ENCODE measurements at regions not wholly inside any gene's neighbourhood (a gene's known extent, or its start where the extent isn't known, plus 50 kb on each side); places are given as distances from the start of the nearest gene placed in this dataset.

- H3K4me3 ChIP-seq (ENCODE audit: low read depth in 1 of 2, low read length in 2 of 2) = no peak overlapping the region
- H3K36me3 ChIP-seq (ENCODE audit: control insufficient read depth in 1 of 2, insufficient read depth in 2 of 2, low read length in 2 of 2) = no peaks in the 10 kb centered on the region
- no peak overlapping the region for H3K27ac ChIP-seq (ENCODE audit: low read length)
- H3K9me3 ChIP-seq (ENCODE audit: control insufficient read depth in 1 of 2, low read length in 2 of 2) = peaks cover 0 to 3% of the 10 kb centered on the region in 2 donors
- H3K4me1 ChIP-seq (ENCODE audit: control insufficient read depth in 1 of 2, insufficient read depth in 2 of 2, low read length in 2 of 2) = no peaks in the 10 kb centered on the region
- no peaks in the 10 kb centered on the region for H3K27me3 ChIP-seq (ENCODE audit: low read depth, low read length)
Measured at GRCh38 chr12:105548626-105549025, 218.1 kb downstream of the C12orf75 start.

GRCh38 chr12:105552056-105552455, 221.6 kb downstream of the C12orf75 start:
- H3K4me1 ChIP-seq (ENCODE audit: control insufficient read depth in 1 of 2, insufficient read depth in 2 of 2, low read length in 2 of 2) = no peaks in the 10 kb centered on the region
- no peaks in the 10 kb centered on the region for H3K36me3 ChIP-seq (ENCODE audit: control insufficient read depth in 1 of 2, insufficient read depth in 2 of 2, low read length in 2 of 2)
- H3K4me3 ChIP-seq (ENCODE audit: low read depth in 1 of 2, low read length in 2 of 2) = no peak overlapping the region
- H3K27ac ChIP-seq (ENCODE audit: low read length) = no peak overlapping the region
- no peaks in the 10 kb centered on the region for H3K27me3 ChIP-seq (ENCODE audit: low read depth, low read length)
- no peaks in the 10 kb centered on the region for H3K9me3 ChIP-seq (ENCODE audit: control insufficient read depth in 1 of 2, low read length in 2 of 2)

GRCh38 chr12:105554223-105554678, 223.8 kb downstream of the C12orf75 start:
- no peaks in the 10 kb centered on the region for H3K36me3 ChIP-seq (ENCODE audit: control insufficient read depth in 1 of 2, insufficient read depth in 2 of 2, low read length in 2 of 2)
- no peaks in the 10 kb centered on the region for H3K4me1 ChIP-seq (ENCODE audit: control insufficient read depth in 1 of 2, insufficient read depth in 2 of 2, low read length in 2 of 2)
- no peak overlapping the region for H3K4me3 ChIP-seq (ENCODE audit: low read depth in 1 of 2, low read length in 2 of 2)
- H3K9me3 ChIP-seq (ENCODE audit: control insufficient read depth in 1 of 2, low read length in 2 of 2) = no peaks in the 10 kb centered on the region
- no peaks in the 10 kb centered on the region for H3K27me3 ChIP-seq (ENCODE audit: low read depth, low read length)
- no peak overlapping the region for H3K27ac ChIP-seq (ENCODE audit: low read length)

GRCh38 chr12:105554856-105555255, 224.4 kb downstream of the C12orf75 start:
- no peaks in the 10 kb centered on the region for H3K36me3 ChIP-seq (ENCODE audit: control insufficient read depth in 1 of 2, insufficient read depth in 2 of 2, low read length in 2 of 2)
- H3K4me3 ChIP-seq (ENCODE audit: low read depth in 1 of 2, low read length in 2 of 2) = no peak overlapping the region
- no peaks in the 10 kb centered on the region for H3K9me3 ChIP-seq (ENCODE audit: control insufficient read depth in 1 of 2, low read length in 2 of 2)
- no peaks in the 10 kb centered on the region for H3K4me1 ChIP-seq (ENCODE audit: control insufficient read depth in 1 of 2, insufficient read depth in 2 of 2, low read length in 2 of 2)
- no peak overlapping the region for H3K27ac ChIP-seq (ENCODE audit: low read length)
- no peaks in the 10 kb centered on the region for H3K27me3 ChIP-seq (ENCODE audit: low read depth, low read length)

- H3K36me3 ChIP-seq (ENCODE audit: control insufficient read depth in 1 of 2, insufficient read depth in 2 of 2, low read length in 2 of 2) = no peaks in the 10 kb centered on the region
- H3K9me3 ChIP-seq (ENCODE audit: control insufficient read depth in 1 of 2, low read length in 2 of 2) = no peaks in the 10 kb centered on the region
- no peak overlapping the region for H3K27ac ChIP-seq (ENCODE audit: low read length)
- H3K27me3 ChIP-seq (ENCODE audit: low read depth, low read length) = no peaks in the 10 kb centered on the region
- no peaks in the 10 kb centered on the region for H3K4me1 ChIP-seq (ENCODE audit: control insufficient read depth in 1 of 2, insufficient read depth in 2 of 2, low read length in 2 of 2)
- no peak overlapping the region for H3K4me3 ChIP-seq (ENCODE audit: low read depth in 1 of 2, low read length in 2 of 2)
Measured at GRCh38 chr12:105555556-105556295, 225.2 kb downstream of the C12orf75 start.

GRCh38 chr12:105559310-105559709, 228.8 kb downstream of the C12orf75 start:
- Histone ChIP-seq H3K4me1 (ENCODE audit: control insufficient read depth in 1 of 2, insufficient read depth in 2 of 2, low read length in 2 of 2) (peaks cover 0 to 4% of the 10 kb centered on the region in 2 donors), H3K27me3 (ENCODE audit: low read depth, low read length) (no peaks in the 10 kb centered on the region), H3K4me3 (ENCODE audit: low read depth in 1 of 2, low read length in 2 of 2) (no peak overlapping the region), H3K9me3 (ENCODE audit: control insufficient read depth in 1 of 2, low read length in 2 of 2) (no peaks in the 10 kb centered on the region), H3K36me3 (ENCODE audit: control insufficient read depth in 1 of 2, insufficient read depth in 2 of 2, low read length in 2 of 2) (no peaks in the 10 kb centered on the region), H3K27ac (ENCODE audit: low read length) (no peak overlapping the region)

GRCh38 chr12:105561546-105562198, 231.2 kb downstream of the C12orf75 start:
- Histone ChIP-seq H3K36me3 (ENCODE audit: control insufficient read depth in 1 of 2, insufficient read depth in 2 of 2, low read length in 2 of 2) (no peaks in the 10 kb centered on the region), H3K4me1 (ENCODE audit: control insufficient read depth in 1 of 2, insufficient read depth in 2 of 2, low read length in 2 of 2) (peaks cover 0 to 4% of the 10 kb centered on the region in 2 donors), H3K27ac (ENCODE audit: low read length) (no peak overlapping the region), H3K4me3 (ENCODE audit: low read depth in 1 of 2, low read length in 2 of 2) (no peak overlapping the region), H3K27me3 (ENCODE audit: low read depth, low read length) (no peaks in the 10 kb centered on the region), H3K9me3 (ENCODE audit: control insufficient read depth in 1 of 2, low read length in 2 of 2) (no peaks in the 10 kb centered on the region)

- H3K9me3 ChIP-seq (ENCODE audit: control insufficient read depth in 1 of 2, low read length in 2 of 2) = no peaks in the 10 kb centered on the region
- no peak overlapping the region for H3K27ac ChIP-seq (ENCODE audit: low read length)
- H3K27me3 ChIP-seq (ENCODE audit: low read depth, low read length) = no peaks in the 10 kb centered on the region
- H3K4me1 ChIP-seq (ENCODE audit: control insufficient read depth in 1 of 2, insufficient read depth in 2 of 2, low read length in 2 of 2) = peaks cover 0 to 4% of the 10 kb centered on the region in 2 donors
- H3K4me3 ChIP-seq (ENCODE audit: low read depth in 1 of 2, low read length in 2 of 2) = no peak overlapping the region
- no peaks in the 10 kb centered on the region for H3K36me3 ChIP-seq (ENCODE audit: control insufficient read depth in 1 of 2, insufficient read depth in 2 of 2, low read length in 2 of 2)
Measured at GRCh38 chr12:105562199-105562971, 231.9 kb downstream of the C12orf75 start.

- H3K4me3 ChIP-seq (ENCODE audit: low read depth in 1 of 2, low read length in 2 of 2) = no peak overlapping the region
- no peak overlapping the region for H3K27ac ChIP-seq (ENCODE audit: low read length)
- H3K9me3 ChIP-seq (ENCODE audit: control insufficient read depth in 1 of 2, low read length in 2 of 2) = no peaks in the 10 kb centered on the region
- H3K36me3 ChIP-seq (ENCODE audit: control insufficient read depth in 1 of 2, insufficient read depth in 2 of 2, low read length in 2 of 2) = no peaks in the 10 kb centered on the region
- H3K27me3 ChIP-seq (ENCODE audit: low read depth, low read length) = no peaks in the 10 kb centered on the region
- H3K4me1 ChIP-seq (ENCODE audit: control insufficient read depth in 1 of 2, insufficient read depth in 2 of 2, low read length in 2 of 2) = peaks cover 0 to under 1% of the 10 kb centered on the region in 2 donors
Measured at GRCh38 chr12:105567061-105567460, 236.6 kb downstream of the C12orf75 start.

GRCh38 chr12:105569886-105570285, 239.4 kb downstream of the C12orf75 start:
- H3K27me3 ChIP-seq (ENCODE audit: low read depth, low read length) = no peaks in the 10 kb centered on the region
- no peak overlapping the region for H3K4me3 ChIP-seq (ENCODE audit: low read depth in 1 of 2, low read length in 2 of 2)
- H3K27ac ChIP-seq (ENCODE audit: low read length) = no peak overlapping the region
- no peaks in the 10 kb centered on the region for H3K36me3 ChIP-seq (ENCODE audit: control insufficient read depth in 1 of 2, insufficient read depth in 2 of 2, low read length in 2 of 2)
- no peaks in the 10 kb centered on the region for H3K9me3 ChIP-seq (ENCODE audit: control insufficient read depth in 1 of 2, low read length in 2 of 2)
- peaks cover 0 to 4% of the 10 kb centered on the region in 2 donors for H3K4me1 ChIP-seq (ENCODE audit: control insufficient read depth in 1 of 2, insufficient read depth in 2 of 2, low read length in 2 of 2)

- Histone ChIP-seq H3K36me3 (ENCODE audit: control insufficient read depth in 1 of 2, insufficient read depth in 2 of 2, low read length in 2 of 2) (no peaks in the 10 kb centered on the region), H3K4me3 (ENCODE audit: low read depth in 1 of 2, low read length in 2 of 2) (no peak overlapping the region), H3K9me3 (ENCODE audit: control insufficient read depth in 1 of 2, low read length in 2 of 2) (no peaks in the 10 kb centered on the region)
Measured at GRCh38 chr12:105570944-105571343, 240.5 kb downstream of the C12orf75 start.

More at GRCh38 chr12:105570944-105571343, 240.5 kb downstream of the C12orf75 start:
- Histone ChIP-seq H3K27ac (ENCODE audit: low read length) (no peak overlapping the region), H3K4me1 (ENCODE audit: control insufficient read depth in 1 of 2, insufficient read depth in 2 of 2, low read length in 2 of 2) (peaks cover 0 to 4% of the 10 kb centered on the region in 2 donors), H3K27me3 (ENCODE audit: low read depth, low read length) (no peaks in the 10 kb centered on the region)
